BE2C (cell line): ENCODE measurements at regions not wholly inside any gene's neighbourhood (a gene's known extent, or its start where the extent isn't known, plus 50 kb on each side); places are given as distances from the start of the nearest gene placed in this dataset.

Experiments
- DNase-seq: peaks from one replicate; pipeline ENCODE4 v3.0.0-alpha.2; 2020
- H3K27me3 ChIP-seq: fragments of 250-450 bp; sonication (Bioruptor Pico); 2 replicates; pipeline ENCODE4 v1.5.1; 2020; ENCODE audit warnings: mild to moderate bottlenecking
- H3K36me3 ChIP-seq: fragments of 250-450 bp; sonication (Bioruptor Pico); 2 replicates; pipeline ENCODE4 v1.5.1; 2020; ENCODE audit warnings: mild to moderate bottlenecking
- H3K4me1 ChIP-seq: fragments of 250-450 bp; sonication (Bioruptor Pico); 2 replicates; pipeline ENCODE4 v1.5.1; 2020
- H3K4me3 ChIP-seq: 2 replicates; pipeline ENCODE4 v1.5.1; 2011; ENCODE audit warnings: low read depth, low read length
- H3K9me3 ChIP-seq: fragments of 250-450 bp; sonication (Bioruptor Pico); 2 replicates; pipeline ENCODE4 v1.5.1; 2020
- CTCF ChIP-seq: IDR thresholded peaks from 2 replicates; pipeline ENCODE4 v1.5.1; 2012; ENCODE audit warnings: mild to moderate bottlenecking, low read depth, low read length

- peak; percentile 31 for DNase-seq
These were observed 184.5 kb downstream of the OPA1 start for GRCh38 chr3:193777524-193777923.

GRCh38 chr3:193778676-193779075, 185.7 kb downstream of the OPA1 start:
- peaks cover 13% of the 10 kb centered on the region for H3K4me1 ChIP-seq

More at GRCh38 chr3:193777524-193777923, 184.5 kb downstream of the OPA1 start:
- Histone ChIP-seq H3K4me1 (peaks cover 15% of the 10 kb centered on the region), H3K36me3 (no peaks in the 10 kb centered on the region), H3K4me3 (no peak overlapping the region), H3K9me3 (no peaks in the 10 kb centered on the region), H3K27me3 (no peaks in the 10 kb centered on the region)
- TF ChIP-seq CTCF = no peak

DNA sequence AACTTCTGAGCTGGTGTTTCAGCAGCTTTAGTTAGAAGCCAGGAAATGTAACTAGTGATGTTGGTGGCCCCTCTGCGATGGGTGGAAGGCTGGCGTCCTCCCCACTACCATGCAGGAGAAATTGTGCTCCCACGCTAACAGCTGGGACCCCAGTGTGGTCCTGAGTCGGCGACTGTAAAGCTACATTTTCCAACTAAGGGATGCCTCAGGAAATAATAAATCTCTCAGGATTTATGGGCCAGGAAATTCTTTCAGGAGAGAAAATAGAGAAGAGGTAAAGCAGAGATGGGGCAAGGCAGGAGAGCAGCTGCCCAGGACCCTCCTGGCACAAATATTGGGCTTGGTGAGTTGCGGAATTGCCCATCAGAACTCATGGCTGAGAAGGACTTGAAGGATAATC, 186.9 kb downstream of the OPA1 start:
- peaks cover 13% of the 10 kb centered on the region for H3K4me1 ChIP-seq
- H3K9me3 ChIP-seq = no peaks in the 10 kb centered on the region
- DNase-seq = no peak
- TF ChIP-seq CTCF = no peak
- no peaks in the 10 kb centered on the region for H3K36me3 ChIP-seq
- H3K27me3 ChIP-seq = no peaks in the 10 kb centered on the region
- H3K4me3 ChIP-seq = no peak overlapping the region

More at GRCh38 chr3:193778676-193779075, 185.7 kb downstream of the OPA1 start:
- H3K36me3 ChIP-seq = no peaks in the 10 kb centered on the region
- H3K9me3 ChIP-seq = no peaks in the 10 kb centered on the region
- TF ChIP-seq CTCF = no peak
- no peak for DNase-seq
- no peak overlapping the region for H3K4me3 ChIP-seq
- H3K27me3 ChIP-seq = no peaks in the 10 kb centered on the region

GRCh38 chr3:193780397-193780796, 187.4 kb downstream of the OPA1 start:
- TF ChIP-seq CTCF = no peak
- peaks cover 13% of the 10 kb centered on the region for H3K4me1 ChIP-seq
- no peaks in the 10 kb centered on the region for H3K27me3 ChIP-seq
- no peak for DNase-seq
- no peaks in the 10 kb centered on the region for H3K36me3 ChIP-seq
- no peak overlapping the region for H3K4me3 ChIP-seq
- H3K9me3 ChIP-seq = no peaks in the 10 kb centered on the region

DNA sequence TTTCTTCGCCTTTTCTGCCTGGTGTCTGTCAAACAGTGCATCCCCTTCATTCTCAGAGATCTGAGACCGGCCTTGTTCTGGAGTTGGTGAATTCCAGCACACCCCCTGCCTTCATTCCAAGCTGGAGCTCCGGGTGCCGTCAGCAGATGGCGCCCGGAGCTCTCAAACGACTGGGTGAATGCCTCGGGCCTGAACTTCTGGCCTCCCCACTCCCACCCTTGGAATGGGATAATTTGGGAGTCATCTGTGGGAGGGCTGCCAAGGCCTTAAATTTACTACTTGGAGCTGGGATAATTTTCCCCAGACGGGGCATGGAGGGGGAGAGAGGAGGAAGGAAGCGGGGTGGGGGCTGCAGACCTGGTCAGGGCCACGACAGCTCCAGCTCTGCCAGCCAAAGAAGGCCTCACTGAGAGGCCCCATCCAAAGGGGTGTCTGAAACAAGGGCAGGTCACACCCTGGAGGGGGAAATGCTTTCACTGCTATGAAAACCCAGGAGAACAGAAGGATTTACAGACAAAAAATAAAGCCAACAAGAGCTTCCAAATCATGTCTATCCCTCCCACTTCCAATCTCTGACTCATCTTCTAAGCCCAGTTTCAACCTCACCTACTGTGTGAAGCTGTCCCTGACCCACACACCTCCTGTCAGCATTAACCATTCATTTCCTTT, 187.9 kb downstream of the OPA1 start:
- Histone ChIP-seq H3K4me1 (peaks cover 13% of the 10 kb centered on the region), H3K36me3 (no peaks in the 10 kb centered on the region), H3K4me3 (no peak overlapping the region), H3K27me3 (no peaks in the 10 kb centered on the region), H3K9me3 (no peaks in the 10 kb centered on the region)
- peak; percentile 74 for DNase-seq
- peak; percentile 90 for TF ChIP-seq CTCF

DNA sequence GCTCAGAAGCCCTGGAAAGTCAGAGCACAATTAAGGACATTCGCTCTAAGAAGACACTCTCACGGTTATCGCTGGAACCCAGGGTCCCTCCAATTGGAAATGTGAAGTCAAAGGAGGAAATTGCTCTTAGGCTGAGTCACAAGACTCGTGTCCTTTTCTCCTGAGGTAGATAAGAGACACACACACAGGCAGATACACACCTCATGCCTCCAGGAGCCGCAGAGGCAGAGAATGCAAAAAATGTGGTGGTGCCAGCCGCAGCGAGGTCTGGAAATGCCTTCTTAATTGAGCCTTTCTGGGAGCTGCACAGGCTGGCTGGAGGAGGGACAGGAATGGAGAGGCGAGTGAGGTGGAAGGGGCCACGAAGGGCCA, 189.3 kb downstream of the OPA1 start:
- no peak for TF ChIP-seq CTCF
- Histone ChIP-seq H3K9me3 (no peaks in the 10 kb centered on the region), H3K27me3 (no peaks in the 10 kb centered on the region), H3K4me1 (peaks cover 10% of the 10 kb centered on the region), H3K36me3 (no peaks in the 10 kb centered on the region), H3K4me3 (no peak overlapping the region)
- DNase-seq = no peak
